K562 (cell line): ENCODE measurements at regions not wholly inside any gene's neighbourhood (a gene's known extent, or its start where the extent isn't known, plus 50 kb on each side); places are given as distances from the start of the nearest gene placed in this dataset.

ENCODE experiments used
- ATAC-seq: fragments of 200-7000 bp; cut with Tn5 transposase; 3 replicates; pipeline ENCODE4 v1.9.1; 2020; ENCODE audit warnings: moderate library complexity
- BruUV-seq: library from RNA; stranded (reverse); fragments of 400-500 nt; replicated peaks from 2 replicates; lab custom pipeline; 2021; lab: Mats Ljungman, UMichigan
- CTCF ChIA-PET: fragments of 300-600 bp; formaldehyde crosslinking; extraction: SDS; loops from one replicate; lab custom pipeline; 2021; ENCODE audit warnings: low intra/inter-chr PET ratio; lab: Yijun Ruan, JAX
- POLR2A ChIA-PET: fragments of 300-600, 350-650 bp; sonication (Branson Sonifier 250); formaldehyde crosslinking; extraction: SDS; loops from one replicate; lab custom pipeline; 2021; ENCODE audit warnings: antibody characterized with exemption, inconsistent platforms; lab: Yijun Ruan, JAX
- DNase-seq, 4 experiments: peaks; one replicate each; pipeline versions ENCODE4 v3.0.0 to v3.0.0-alpha.2; 2011 to 2018; ENCODE audit warnings: low spot score in 3 of 4, mixed read lengths in 3 of 4; ENCODE audit errors: extremely low read depth in 1 of 4
- FAIRE-seq: peaks from 2 replicates; lab custom pipeline; 2011; peaks lifted over from hg19 to GRCh38; lab: Jason Lieb, UNC
- H2AFZ ChIP-seq: 2 replicates; pipeline ENCODE4 v1.6.0; 2011; ENCODE audit warnings: low read depth, low read length, control low read depth, inconsistent platforms
- H3K27ac ChIP-seq: fragments of 200-600 bp; 3 replicates; pipeline ENCODE4 v1.8.0; 2011; ENCODE audit warnings: low read depth, mild to moderate bottlenecking, control low read depth, inconsistent platforms, low read length, moderate library complexity, mixed read lengths; ENCODE audit errors: extremely low read depth
- H3K27me3 ChIP-seq, 2 experiments: fragments of 300-600 bp in 1 of 2; 2 replicates in 1 of 2; 3 replicates in 1 of 2; pipeline versions ENCODE4 v1.6.0 to v1.8.0; 2011; ENCODE audit warnings: inconsistent platforms in 2 of 2, low read length in 2 of 2, mild to moderate bottlenecking in 1 of 2, mixed read lengths in 1 of 2, moderate library complexity in 1 of 2; ENCODE audit not compliant: control insufficient read depth in 2 of 2, insufficient read depth in 2 of 2
- H3K36me3 ChIP-seq: fragments of 300-600 bp; 3 replicates; pipeline ENCODE4 v1.8.0; 2011; ENCODE audit warnings: mild to moderate bottlenecking, low read length, inconsistent platforms; ENCODE audit not compliant: control insufficient read depth, insufficient read depth
- H3K4me1 ChIP-seq, 2 experiments: fragments of 200-600 bp in 1 of 2; replicated peaks in 1 of 2; 2 replicates in 1 of 2; 3 replicates in 1 of 2; pipeline versions ENCODE4 v1.5.1 to v1.8.0; 2011; ENCODE audit warnings: inconsistent platforms in 2 of 2, low read length in 2 of 2, mild to moderate bottlenecking in 1 of 2, mixed read lengths in 1 of 2, moderate library complexity in 1 of 2; ENCODE audit not compliant: control insufficient read depth in 2 of 2, insufficient read depth in 2 of 2
- H3K4me2 ChIP-seq: 2 replicates; pipeline ENCODE4 v1.6.1; 2011; ENCODE audit warnings: low read length, control low read depth, inconsistent platforms, mixed read lengths; ENCODE audit not compliant: insufficient read depth
- H3K4me3 ChIP-seq: fragments of 200-600 bp; sonication (generic), shearing (Covaris generic); 2 replicates; pipeline ENCODE4 v1.5.1; 2016; ENCODE audit warnings: control low read depth, inconsistent platforms
- H3K79me2 ChIP-seq: fragments of 200-600 bp; 3 replicates; pipeline ENCODE4 v1.8.0; 2011; ENCODE audit warnings: low read length, inconsistent platforms; ENCODE audit not compliant: control insufficient read depth, insufficient read depth
- H3K9ac ChIP-seq, 2 experiments: 2 replicates each; pipeline versions ENCODE4 v1.6.0 to v1.6.1; 2011; ENCODE audit warnings: low read depth in 2 of 2, low read length in 2 of 2, control low read depth in 1 of 2, inconsistent platforms in 1 of 2, mild to moderate bottlenecking in 1 of 2, mixed read lengths in 1 of 2; ENCODE audit not compliant: insufficient read depth in 1 of 2
- H3K9me1 ChIP-seq: one replicate; pipeline ENCODE4 v1.6.0; 2011; ENCODE audit warnings: inconsistent platforms, mild to moderate bottlenecking, low read length, moderate library complexity; ENCODE audit not compliant: control insufficient read depth, insufficient read depth
- H3K9me3 ChIP-seq: replicated peaks from 2 replicates; pipeline ENCODE4 v1.5.1; 2011; ENCODE audit warnings: low read depth, low read length, inconsistent platforms; ENCODE audit not compliant: control insufficient read depth, insufficient read depth
- H4K20me1 ChIP-seq: replicated peaks from 2 replicates; pipeline ENCODE4 v1.6.1; 2011; ENCODE audit warnings: low read length, inconsistent platforms, mixed read lengths; ENCODE audit not compliant: control insufficient read depth, insufficient read depth
- FOXJ3 ChIP-seq: sonication (generic); formaldehyde crosslinking; IDR thresholded peaks from 2 replicates; pipeline ENCODE4 v1.4.0; 2020; ENCODE audit warnings: mild to moderate bottlenecking, missing genetic modification reagents
- WGBS: fragments of 100-300 bp; shearing (Covaris generic); methylation state at CpG from one replicate; pipeline ENCODE4 v1.1.6; 2016; ENCODE audit warnings: low coverage, mixed read lengths; ENCODE audit not compliant: insufficient coverage; ENCODE audit errors: missing lambda C conversion rate; 5-methylcytosine and 5-hydroxymethylcytosine counted together
- in situ Hi-C: fragments of 300-500 bp; cut with MboI; formaldehyde crosslinking; loops from 4 replicates; pipeline ENCODE4 v1.15.0; 2018; ENCODE audit warnings: inconsistent platforms, mixed read lengths
- intact Hi-C: fragments of 100-400 bp; cut with micrococcal nuclease; formaldehyde crosslinking; loops from 2 replicates; pipeline ENCODE4 v1.14.2; 2022
- TF ChIP-seq, protein P1 (sequence below), 2 experiments: fragments of 450-650 bp; formaldehyde crosslinking in 1 of 2; IDR thresholded peaks; 2 replicates each; pipeline versions ENCODE4 v1.4.0 to v1.6.1; 2014 to 2020; ENCODE audit warnings: mild to moderate bottlenecking in 2 of 2, borderline replicate concordance in 1 of 2, low read depth in 1 of 2

DNA sequence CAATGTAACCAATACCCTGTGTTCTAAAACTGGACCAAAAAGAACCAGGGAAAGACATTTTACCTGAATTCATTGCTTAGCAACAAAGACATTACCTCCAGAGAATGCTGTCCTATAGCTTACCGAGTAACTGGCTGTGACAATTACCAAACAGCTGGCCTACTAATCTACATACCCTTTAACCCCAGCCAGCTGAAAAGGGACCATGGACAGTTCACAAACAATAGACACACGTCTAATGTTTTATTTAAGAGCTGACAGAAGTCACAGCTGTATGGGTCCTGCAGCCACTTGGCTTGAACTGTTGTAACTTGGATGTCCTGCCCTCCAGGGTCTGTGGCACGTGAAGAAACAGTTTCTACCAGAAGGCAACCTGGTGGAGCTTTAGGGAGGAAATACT, 130.1 kb upstream of the EFEMP1 start:
- ATAC-seq, result no peak
- in situ Hi-C loops, result no loop called here
- WGBS, result 0% methylated on average over 3 of the region's 3 CpGs

More for the DNA sequence above, 130.1 kb upstream of the EFEMP1 start:
- POLR2A ChIA-PET, result no interaction called here
- H3K4me2 ChIP-seq, result no peak overlapping the region
- BruUV-seq, result no TSS peak
- no peak for DNase-seq
- no peaks in the 10 kb centered on the region for H3K9me3 ChIP-seq
- CTCF ChIA-PET, result no interaction called here
- no peaks in the 10 kb centered on the region for H3K79me2 ChIP-seq
- no peak overlapping the region for H3K27ac ChIP-seq
- intact Hi-C loops, result no loop called here
- H3K4me3 ChIP-seq, result no peak overlapping the region
- TF ChIP-seq, protein P1, sequence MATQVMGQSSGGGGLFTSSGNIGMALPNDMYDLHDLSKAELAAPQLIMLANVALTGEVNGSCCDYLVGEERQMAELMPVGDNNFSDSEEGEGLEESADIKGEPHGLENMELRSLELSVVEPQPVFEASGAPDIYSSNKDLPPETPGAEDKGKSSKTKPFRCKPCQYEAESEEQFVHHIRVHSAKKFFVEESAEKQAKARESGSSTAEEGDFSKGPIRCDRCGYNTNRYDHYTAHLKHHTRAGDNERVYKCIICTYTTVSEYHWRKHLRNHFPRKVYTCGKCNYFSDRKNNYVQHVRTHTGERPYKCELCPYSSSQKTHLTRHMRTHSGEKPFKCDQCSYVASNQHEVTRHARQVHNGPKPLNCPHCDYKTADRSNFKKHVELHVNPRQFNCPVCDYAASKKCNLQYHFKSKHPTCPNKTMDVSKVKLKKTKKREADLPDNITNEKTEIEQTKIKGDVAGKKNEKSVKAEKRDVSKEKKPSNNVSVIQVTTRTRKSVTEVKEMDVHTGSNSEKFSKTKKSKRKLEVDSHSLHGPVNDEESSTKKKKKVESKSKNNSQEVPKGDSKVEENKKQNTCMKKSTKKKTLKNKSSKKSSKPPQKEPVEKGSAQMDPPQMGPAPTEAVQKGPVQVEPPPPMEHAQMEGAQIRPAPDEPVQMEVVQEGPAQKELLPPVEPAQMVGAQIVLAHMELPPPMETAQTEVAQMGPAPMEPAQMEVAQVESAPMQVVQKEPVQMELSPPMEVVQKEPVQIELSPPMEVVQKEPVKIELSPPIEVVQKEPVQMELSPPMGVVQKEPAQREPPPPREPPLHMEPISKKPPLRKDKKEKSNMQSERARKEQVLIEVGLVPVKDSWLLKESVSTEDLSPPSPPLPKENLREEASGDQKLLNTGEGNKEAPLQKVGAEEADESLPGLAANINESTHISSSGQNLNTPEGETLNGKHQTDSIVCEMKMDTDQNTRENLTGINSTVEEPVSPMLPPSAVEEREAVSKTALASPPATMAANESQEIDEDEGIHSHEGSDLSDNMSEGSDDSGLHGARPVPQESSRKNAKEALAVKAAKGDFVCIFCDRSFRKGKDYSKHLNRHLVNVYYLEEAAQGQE (IDR thresholded peaks at IDR 0.05; ENCODE audit: borderline replicate concordance), result peak; percentile 29; the same call in 1 of the 2 replicates
- TF ChIP-seq, protein P1 (CRISPR knock-in tag; IDR thresholded peaks at IDR 0.05; ENCODE audit: low read depth), result no peak
- no peak for TF ChIP-seq FOXJ3 (CRISPR knock-in tag)
- peaks cover 0 to 4% of the 10 kb centered on the region in 2 experiments; a peak in 1 of 5 replicates for H3K27me3 ChIP-seq
- no peaks in the 10 kb centered on the region for H4K20me1 ChIP-seq
- no peaks in the 10 kb centered on the region for H3K36me3 ChIP-seq
- no peak for FAIRE-seq
- H3K9me1 ChIP-seq, result no peaks in the 10 kb centered on the region
- H2AFZ ChIP-seq, result no peak overlapping the region
- no peak overlapping the region for H3K9ac ChIP-seq
- H3K4me1 ChIP-seq, result no peaks in the 10 kb centered on the region
